ENCODE measurements at regions not wholly inside any gene's neighbourhood (a gene's known extent, or its start where the extent isn't known, plus 50 kb on each side); places are given as distances from the start of the nearest gene placed in this dataset.

DNA sequence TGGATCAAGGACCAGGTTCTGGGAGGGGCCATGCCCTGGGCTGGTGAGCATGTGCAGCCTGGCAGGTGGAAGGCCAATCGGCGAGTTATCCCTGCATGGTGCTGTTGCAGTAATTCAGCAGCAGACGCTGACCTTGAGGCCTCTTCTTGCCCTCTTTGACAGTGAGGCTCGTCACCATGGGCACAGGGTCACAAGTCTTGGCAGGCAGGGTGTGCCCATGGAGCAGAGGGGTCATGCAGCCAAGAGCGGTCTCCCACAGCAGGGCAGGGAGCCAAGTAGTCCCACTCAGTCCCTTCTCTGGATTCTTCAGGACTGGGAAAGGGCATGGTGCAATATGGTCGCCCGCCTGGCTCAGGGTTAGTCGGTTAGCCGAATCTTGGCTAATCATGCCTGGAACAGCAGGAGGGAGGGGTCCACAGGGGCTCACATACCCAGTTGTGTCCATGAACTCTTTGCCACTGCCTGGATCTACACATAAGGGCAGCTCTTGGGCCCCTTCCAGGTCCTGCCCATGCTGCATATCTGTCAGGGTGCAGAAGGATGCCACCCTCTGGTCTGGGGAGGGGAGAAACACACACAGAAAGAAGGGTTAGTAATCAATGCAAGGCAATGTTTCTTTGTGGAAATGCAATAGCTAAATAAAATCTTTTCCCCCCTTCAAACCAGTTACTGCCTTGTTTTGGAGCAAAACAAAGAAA is 226.8 kb downstream of the SIPA1L2 start:
- H4K20me1 ChIP-seq (ENCODE audit: insufficient read depth, low read length): no peaks in the 10 kb centered on the region

DNA sequence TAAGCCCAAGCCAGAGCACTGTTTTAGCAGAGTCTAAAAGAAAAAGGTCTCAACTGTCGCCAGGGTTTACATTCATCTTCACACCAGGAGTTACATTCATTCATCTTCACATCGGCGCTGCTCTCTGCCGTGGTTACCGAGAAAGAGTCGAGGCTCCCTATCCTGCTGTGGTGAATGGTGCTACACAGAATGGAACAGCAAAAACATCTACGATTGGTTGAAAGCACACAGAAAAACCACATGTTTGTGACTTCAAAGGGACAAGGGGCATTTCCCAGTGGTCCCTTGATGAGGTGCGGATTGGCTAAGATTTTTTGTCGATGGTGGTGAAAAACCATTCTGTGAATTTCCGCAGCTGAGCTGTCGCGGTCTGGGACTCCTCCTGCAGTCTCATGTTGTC is 231.1 kb downstream of the SIPA1L2 start:
- Histone ChIP-seq H3K9me2 (replicated peaks; ENCODE audit: insufficient read depth, low read length) (no peaks in the 10 kb centered on the region), H3K27ac (ENCODE audit: low read length) (no peak overlapping the region), H2AFZ (ENCODE audit: low read length) (no peak overlapping the region), H4K20me1 (ENCODE audit: insufficient read depth, low read length) (no peaks in the 10 kb centered on the region), H3K9me3 (replicated peaks; ENCODE audit: insufficient read depth, low read length) (no peaks in the 10 kb centered on the region), H3K79me2 (ENCODE audit: low read length) (no peaks in the 10 kb centered on the region), H3F3A (ENCODE audit: insufficient read depth, low read length) (no peaks in the 10 kb centered on the region), H3K4me2 (ENCODE audit: low read depth, low read length) (no peak overlapping the region), H3K4me3 (ENCODE audit: low read length) (no peak overlapping the region), H3K9ac (ENCODE audit: low read length) (no peak overlapping the region), H3K36me3 (replicated peaks; ENCODE audit: insufficient read depth, low read length) (no peaks in the 10 kb centered on the region), H3K4me1 (ENCODE audit: low read length) (no peaks in the 10 kb centered on the region), H3K27me3 (replicated peaks; ENCODE audit: insufficient read depth, low read length) (no peaks in the 10 kb centered on the region)
- no peak for DNase-seq
- TF ChIP-seq EZH2phosphoT487 (IDR thresholded peaks at IDR 0.05; ENCODE audit: low read length): no peak
- TF ChIP-seq EZH2 (optimal IDR thresholded peaks at IDR 0.05; ENCODE audit: low read depth, low read length): no peak
- TF ChIP-seq, protein P1, sequence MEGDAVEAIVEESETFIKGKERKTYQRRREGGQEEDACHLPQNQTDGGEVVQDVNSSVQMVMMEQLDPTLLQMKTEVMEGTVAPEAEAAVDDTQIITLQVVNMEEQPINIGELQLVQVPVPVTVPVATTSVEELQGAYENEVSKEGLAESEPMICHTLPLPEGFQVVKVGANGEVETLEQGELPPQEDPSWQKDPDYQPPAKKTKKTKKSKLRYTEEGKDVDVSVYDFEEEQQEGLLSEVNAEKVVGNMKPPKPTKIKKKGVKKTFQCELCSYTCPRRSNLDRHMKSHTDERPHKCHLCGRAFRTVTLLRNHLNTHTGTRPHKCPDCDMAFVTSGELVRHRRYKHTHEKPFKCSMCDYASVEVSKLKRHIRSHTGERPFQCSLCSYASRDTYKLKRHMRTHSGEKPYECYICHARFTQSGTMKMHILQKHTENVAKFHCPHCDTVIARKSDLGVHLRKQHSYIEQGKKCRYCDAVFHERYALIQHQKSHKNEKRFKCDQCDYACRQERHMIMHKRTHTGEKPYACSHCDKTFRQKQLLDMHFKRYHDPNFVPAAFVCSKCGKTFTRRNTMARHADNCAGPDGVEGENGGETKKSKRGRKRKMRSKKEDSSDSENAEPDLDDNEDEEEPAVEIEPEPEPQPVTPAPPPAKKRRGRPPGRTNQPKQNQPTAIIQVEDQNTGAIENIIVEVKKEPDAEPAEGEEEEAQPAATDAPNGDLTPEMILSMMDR (IDR thresholded peaks at IDR 0.05; ENCODE audit: low read length): no peak

More for the DNA sequence above, 226.8 kb downstream of the SIPA1L2 start:
- no peak for DNase-seq
- no peaks in the 10 kb centered on the region for H3K9me3 ChIP-seq (replicated peaks; ENCODE audit: insufficient read depth, low read length)
- no peak overlapping the region for H3K9ac ChIP-seq (ENCODE audit: low read length)
- H3K4me1 ChIP-seq (ENCODE audit: low read length): no peaks in the 10 kb centered on the region
- no peaks in the 10 kb centered on the region for H3K9me2 ChIP-seq (replicated peaks; ENCODE audit: insufficient read depth, low read length)
- no peaks in the 10 kb centered on the region for H3K36me3 ChIP-seq (replicated peaks; ENCODE audit: insufficient read depth, low read length)
- H3K27ac ChIP-seq (ENCODE audit: low read length): no peak overlapping the region
- H3K79me2 ChIP-seq (ENCODE audit: low read length): no peaks in the 10 kb centered on the region
- no peak overlapping the region for H3K4me3 ChIP-seq (ENCODE audit: low read length)
- H2AFZ ChIP-seq (ENCODE audit: low read length): no peak overlapping the region
- TF ChIP-seq, protein P1 (IDR thresholded peaks at IDR 0.05; ENCODE audit: low read length): no peak
- TF ChIP-seq EZH2 (optimal IDR thresholded peaks at IDR 0.05; ENCODE audit: low read depth, low read length) (no peak), EZH2phosphoT487 (IDR thresholded peaks at IDR 0.05; ENCODE audit: low read length) (no peak)
- H3K27me3 ChIP-seq (replicated peaks; ENCODE audit: insufficient read depth, low read length): no peaks in the 10 kb centered on the region
- H3K4me2 ChIP-seq (ENCODE audit: low read depth, low read length): no peak overlapping the region
- no peaks in the 10 kb centered on the region for H3F3A ChIP-seq (ENCODE audit: insufficient read depth, low read length)

DNA sequence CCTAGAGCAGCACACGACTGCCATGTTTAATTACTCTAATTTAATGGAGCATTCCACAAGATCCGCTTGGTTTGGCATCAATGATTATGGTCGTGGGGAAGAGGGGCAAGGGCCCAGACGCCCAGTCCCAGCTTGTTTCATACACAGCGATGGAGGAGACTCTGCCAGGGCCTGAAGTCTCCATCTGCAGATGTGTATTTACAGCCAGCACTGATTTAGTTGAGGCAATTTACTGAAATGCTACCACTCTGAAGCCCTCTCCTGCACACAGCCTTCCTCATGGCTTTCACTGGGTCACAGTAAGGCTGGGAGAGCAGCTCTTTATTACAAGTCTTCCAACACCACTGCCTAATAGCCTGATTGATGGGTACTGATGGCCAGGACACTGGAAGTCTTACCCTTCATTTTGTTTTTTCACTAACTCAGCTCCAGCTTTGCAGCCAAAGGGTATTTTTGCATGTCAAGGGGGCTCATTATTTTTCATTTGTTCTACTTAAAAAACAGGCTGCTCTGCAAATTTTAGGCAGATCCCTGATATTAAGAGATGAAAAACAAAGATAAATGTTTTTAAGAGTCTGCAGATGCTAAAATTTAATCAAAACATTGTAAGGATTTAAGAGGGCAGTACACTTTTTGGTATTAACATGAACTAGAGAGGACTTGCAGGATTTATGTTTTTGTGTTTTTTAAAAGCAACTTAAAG is 236.3 kb downstream of the SIPA1L2 start:
- H3K4me1 ChIP-seq (ENCODE audit: low read length): no peaks in the 10 kb centered on the region
- no peak for DNase-seq
- no peak overlapping the region for H3K9ac ChIP-seq (ENCODE audit: low read length)
- H3K79me2 ChIP-seq (ENCODE audit: low read length): no peaks in the 10 kb centered on the region
- no peak overlapping the region for H3K4me2 ChIP-seq (ENCODE audit: low read depth, low read length)
- TF ChIP-seq EZH2 (optimal IDR thresholded peaks at IDR 0.05; ENCODE audit: low read depth, low read length) (no peak), EZH2phosphoT487 (IDR thresholded peaks at IDR 0.05; ENCODE audit: low read length) (no peak)
- TF ChIP-seq, protein P1 (IDR thresholded peaks at IDR 0.05; ENCODE audit: low read length): no peak
- H3K9me3 ChIP-seq (replicated peaks; ENCODE audit: insufficient read depth, low read length): no peaks in the 10 kb centered on the region
- no peak overlapping the region for H3K27ac ChIP-seq (ENCODE audit: low read length)
- H4K20me1 ChIP-seq (ENCODE audit: insufficient read depth, low read length): no peaks in the 10 kb centered on the region
- H3F3A ChIP-seq (ENCODE audit: insufficient read depth, low read length): no peaks in the 10 kb centered on the region
- H3K4me3 ChIP-seq (ENCODE audit: low read length): no peak overlapping the region
- no peaks in the 10 kb centered on the region for H3K9me2 ChIP-seq (replicated peaks; ENCODE audit: insufficient read depth, low read length)
- H3K36me3 ChIP-seq (replicated peaks; ENCODE audit: insufficient read depth, low read length): no peaks in the 10 kb centered on the region
- no peak overlapping the region for H2AFZ ChIP-seq (ENCODE audit: low read length)
- no peaks in the 10 kb centered on the region for H3K27me3 ChIP-seq (replicated peaks; ENCODE audit: insufficient read depth, low read length)
